HPDE6-E6E7 (cell line): ENCODE measurements at regions not wholly inside any gene's neighbourhood (a gene's known extent, or its start where the extent isn't known, plus 50 kb on each side); places are given as distances from the start of the nearest gene placed in this dataset.

ENCODE experiments used
- DNase-seq: peaks from one replicate; pipeline ENCODE4 v3.0.0; 2011; ENCODE audit warnings: missing footprints; ENCODE audit errors: extremely low spot score

DNA sequence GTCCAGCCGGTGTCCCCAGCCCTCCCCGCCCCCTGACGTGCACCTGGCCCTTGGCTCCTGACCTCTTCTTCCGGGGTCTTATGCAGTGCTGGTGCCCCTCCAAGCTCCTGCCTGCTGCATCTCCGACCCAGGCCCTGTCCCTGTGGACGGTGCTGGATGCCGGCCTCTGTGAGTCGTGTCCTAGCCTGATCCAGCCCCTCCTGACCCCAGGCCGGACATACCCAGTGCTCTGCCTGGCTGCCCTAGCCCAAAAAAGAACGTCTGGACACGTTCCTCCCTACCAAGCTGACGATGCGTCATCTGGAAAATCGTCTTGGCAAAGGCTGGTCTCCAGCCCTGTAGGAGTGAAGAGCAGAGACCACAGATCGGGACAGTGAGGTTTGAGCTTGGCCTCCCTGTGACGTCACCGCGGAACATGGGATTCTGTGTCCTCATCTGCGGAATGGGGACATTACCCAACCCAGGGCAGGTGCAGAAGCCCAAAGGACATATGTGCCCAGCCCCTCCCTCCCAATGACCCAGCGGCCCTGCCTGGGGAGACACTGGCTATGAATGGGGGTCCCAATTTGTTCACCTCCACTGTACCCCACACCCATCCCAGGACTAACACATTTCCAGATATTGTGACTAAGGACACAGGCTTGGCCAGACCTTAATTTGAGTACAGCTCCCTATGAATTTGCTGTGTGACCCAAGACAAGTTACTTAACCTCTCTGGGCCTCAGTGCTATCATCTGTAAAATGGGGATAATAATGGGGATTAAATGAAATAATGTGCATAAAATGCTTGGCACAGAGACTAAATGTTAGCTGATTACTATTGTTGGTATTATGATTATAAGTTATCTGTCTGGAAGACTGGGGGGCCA lies 51.0 kb upstream of the BCL11B start:
- no peak for DNase-seq

DNA sequence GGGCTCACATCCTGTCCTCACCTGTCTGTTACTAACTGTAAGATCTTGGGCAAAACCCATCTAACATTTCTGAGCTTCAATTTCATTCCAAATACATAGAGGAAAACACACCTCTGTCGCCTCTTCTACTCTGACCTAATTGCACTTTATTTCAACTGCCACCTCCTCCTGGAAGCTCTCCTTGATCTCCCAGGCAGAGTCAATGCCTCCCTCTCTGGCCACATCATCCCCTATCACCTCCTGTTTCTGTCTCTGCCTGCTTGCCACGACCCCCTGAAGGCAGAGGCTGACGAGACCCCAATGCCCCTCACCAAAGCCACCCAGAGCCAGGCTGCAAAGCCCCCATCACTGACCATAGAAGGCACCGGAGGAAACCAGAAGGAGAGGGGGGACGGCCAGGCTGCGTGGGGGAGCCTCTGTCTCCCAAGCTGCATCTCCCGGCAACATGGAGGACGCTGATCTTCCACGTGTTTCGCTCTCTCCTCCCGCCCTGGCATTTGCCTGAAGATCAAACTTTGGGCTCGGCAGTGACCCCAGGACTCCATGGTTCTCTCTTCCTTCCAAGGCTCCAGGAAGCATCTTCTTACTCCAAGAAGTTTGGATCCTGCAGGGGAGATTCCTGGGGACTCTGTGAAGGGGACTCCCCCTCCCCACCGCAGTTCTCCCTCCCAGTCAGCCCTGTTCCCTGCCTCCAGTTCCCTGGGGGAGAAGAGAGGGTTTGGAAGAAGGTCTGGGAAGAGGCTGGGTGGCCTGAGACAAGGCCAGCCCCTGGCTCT lies 50.1 kb upstream of the BCL11B start:
- DNase-seq, result no peak
